A549 (cell line): ENCODE measurements at regions not wholly inside any gene's neighbourhood (a gene's known extent, or its start where the extent isn't known, plus 50 kb on each side); places are given as distances from the start of the nearest gene placed in this dataset.

Source experiments
- ATAC-seq, 2 experiments: fragments of 200-7000 bp in 1 of 2; fragments of >200 bp in 1 of 2; cut with Nextera tagmentation in 1 of 2; cut with Tn5 transposase in 1 of 2; 3 replicates each; pipeline versions ENCODE4 v1.8.0 to v1.9.1; 2018 to 2020; ENCODE audit warnings: mild to moderate bottlenecking in 1 of 2, moderate library complexity in 1 of 2
- CTCF ChIA-PET: fragments of 300-600 bp; sonication (Branson Sonifier 250); formaldehyde crosslinking; extraction: SDS; loops from one replicate; lab custom pipeline; 2021; ENCODE audit warnings: antibody characterized with exemption, inconsistent platforms; lab: Yijun Ruan, JAX
- POLR2A ChIA-PET: fragments of 350-600 bp; formaldehyde crosslinking; extraction: SDS; loops from one replicate; lab custom pipeline; 2021; ENCODE audit warnings: antibody characterized with exemption, inconsistent platforms; lab: Yijun Ruan, JAX
- DNase-seq, 2 experiments: peaks; one replicate each; pipeline versions ENCODE4 v3.0.0 to v3.0.0-alpha.2; 2011 to 2016; ENCODE audit warnings: low read depth in 1 of 2, low spot score in 1 of 2
- FAIRE-seq: peaks from 2 replicates; lab custom pipeline; 2011; peaks lifted over from hg19 to GRCh38; lab: Jason Lieb, UNC
- H3K27ac ChIP-seq, 2 experiments: fragments of >200 bp; sonication (Bioruptor Twin); formaldehyde crosslinking; 3 replicates each; pipeline ENCODE4 v1.5.1; 2016 to 2017
- H3K4me1 ChIP-seq: fragments of >200 bp; sonication (Bioruptor Twin); formaldehyde crosslinking; 3 replicates; pipeline ENCODE4 v1.6.1; 2016
- H3K4me2 ChIP-seq: fragments of >200 bp; sonication (Bioruptor Twin); formaldehyde crosslinking; 3 replicates; pipeline ENCODE4 v1.6.1; 2016
- H3K4me3 ChIP-seq: fragments of >200 bp; sonication (Bioruptor Twin); formaldehyde crosslinking; 3 replicates; pipeline ENCODE4 v1.5.1; 2016
- H3K9me3 ChIP-seq: fragments of >200 bp; sonication (Bioruptor Twin); formaldehyde crosslinking; 3 replicates; pipeline ENCODE4 v1.6.1; 2016
- BCL3 ChIP-seq: fragments of >200 bp; sonication (Bioruptor Twin); formaldehyde crosslinking; IDR thresholded peaks from 3 replicates; pipeline ENCODE4 v1.6.1; 2016
- BHLHE40 ChIP-seq: IDR thresholded peaks from 2 replicates; pipeline ENCODE4 v1.6.1; 2012; ENCODE audit warnings: low read depth, low read length, inconsistent platforms
- CHD4 ChIP-seq: fragments of 200-600 bp; sonication (generic); IDR thresholded peaks from 2 replicates; pipeline ENCODE4 v1.6.1; 2016; ENCODE audit warnings: antibody characterized with exemption, mild to moderate bottlenecking, borderline replicate concordance
- E2F6 ChIP-seq: IDR thresholded peaks from 2 replicates; pipeline ENCODE4 v1.6.1; 2012; ENCODE audit warnings: low read depth, borderline replicate concordance
- EHMT2 ChIP-seq: fragments of 200-600 bp; sonication (generic); IDR thresholded peaks from 2 replicates; pipeline ENCODE4 v1.6.1; 2016; ENCODE audit warnings: antibody characterized with exemption, low read depth, mild to moderate bottlenecking, moderate library complexity
- ESRRA ChIP-seq: fragments of 150-350 bp; IDR thresholded peaks from 2 replicates; pipeline ENCODE4 v1.6.1; 2014; ENCODE audit warnings: mild to moderate bottlenecking, low read length, borderline replicate concordance
- FOXS1 ChIP-seq: fragments of 250-450 bp; sonication (Bioruptor Pico); IDR thresholded peaks from 2 replicates; pipeline ENCODE4 v1.5.0; 2020; ENCODE audit warnings: mild to moderate bottlenecking, moderate library complexity
- HMGXB4 ChIP-seq: fragments of 250-450 bp; sonication (Bioruptor Pico); IDR thresholded peaks from 2 replicates; pipeline ENCODE4 v1.5.0; 2021; ENCODE audit warnings: mild to moderate bottlenecking, moderate library complexity, borderline replicate concordance
- HOXB13 ChIP-seq: fragments of 250-450 bp; sonication (Bioruptor Pico); IDR thresholded peaks from 2 replicates; pipeline ENCODE4 v1.5.0; 2020; ENCODE audit warnings: low read depth, mild to moderate bottlenecking, moderate library complexity
- KDM5A ChIP-seq: fragments of 200-600 bp; sonication (generic); IDR thresholded peaks from 2 replicates; pipeline ENCODE4 v1.6.1; 2016; ENCODE audit warnings: antibody characterized with exemption, mild to moderate bottlenecking
- MAFK ChIP-seq: fragments of 450-650 bp; IDR thresholded peaks from 2 replicates; pipeline ENCODE4 v1.6.1; 2014; ENCODE audit not compliant: partially characterized antibody
- MAX ChIP-seq: IDR thresholded peaks from 2 replicates; pipeline ENCODE4 v1.6.1; 2012
- MAZ ChIP-seq: fragments of 150-350 bp; IDR thresholded peaks from 2 replicates; pipeline ENCODE4 v1.6.1; 2014; ENCODE audit warnings: antibody characterized with exemption, low read depth, low read length, borderline replicate concordance
- MYC ChIP-seq: IDR thresholded peaks from 2 replicates; pipeline ENCODE4 v1.6.1; 2012; ENCODE audit warnings: mild to moderate bottlenecking, inconsistent platforms, low read length, improper control_type of control experiment, borderline replicate concordance
- NFE2L2 ChIP-seq: fragments of 150-350 bp; conservative IDR thresholded peaks from 2 replicates; pipeline ENCODE4 v1.6.1; 2014; ENCODE audit warnings: low read length
- POLR2A ChIP-seq: IDR thresholded peaks from 2 replicates; pipeline ENCODE4 v1.6.1; 2012; ENCODE audit warnings: mild to moderate bottlenecking, low read length
- RARB ChIP-seq: fragments of 250-450 bp; sonication (Bioruptor Pico); IDR thresholded peaks from 2 replicates; pipeline ENCODE4 v1.8.0; 2021; ENCODE audit warnings: mild to moderate bottlenecking, moderate library complexity
- RCOR1 ChIP-seq: fragments of 150-350 bp; IDR thresholded peaks from 2 replicates; pipeline ENCODE4 v1.6.1; 2014; ENCODE audit warnings: antibody characterized with exemption, low read length, low read depth
- RFX5 ChIP-seq: fragments of 450-650 bp; IDR thresholded peaks from 2 replicates; pipeline ENCODE4 v1.7.1; 2014; ENCODE audit warnings: antibody characterized with exemption, mild to moderate bottlenecking, moderate library complexity
- SREBF2 ChIP-seq: fragments of 450-650 bp; IDR thresholded peaks from 2 replicates; pipeline ENCODE4 v1.6.1; 2014; ENCODE audit warnings: mild to moderate bottlenecking, moderate library complexity
- ZC3H11A ChIP-seq: fragments of 450-650 bp; IDR thresholded peaks from 2 replicates; pipeline ENCODE4 v1.6.1; 2014; ENCODE audit warnings: antibody characterized with exemption, mild to moderate bottlenecking
- WGBS: methylation state at CpG from one replicate; pipeline ENCODE4 v1.1.6; 2017; ENCODE audit errors: missing lambda C conversion rate; 5-methylcytosine and 5-hydroxymethylcytosine counted together
- TF ChIP-seq, protein P1 (sequence below): fragments of >200 bp; sonication (Bioruptor Twin); formaldehyde crosslinking; IDR thresholded peaks from 3 replicates; pipeline ENCODE4 v1.5.1; 2016
- TF ChIP-seq, protein P2 (sequence below): fragments of >200 bp; sonication (Bioruptor Twin); formaldehyde crosslinking; IDR thresholded peaks from 2 replicates; pipeline ENCODE4 v1.6.1; 2016
- TF ChIP-seq, protein P3 (sequence below): fragments of 200-600 bp; sonication (generic); IDR thresholded peaks from 2 replicates; pipeline ENCODE4 v1.6.1; 2016; ENCODE audit warnings: antibody characterized with exemption, mild to moderate bottlenecking, moderate library complexity

GRCh38 chr7:152969839-152970238 is 210.3 kb downstream of the ACTR3B start:
- Histone ChIP-seq H3K27ac (no peak overlapping the region), H3K4me2 (no peak overlapping the region), H3K4me1 (no peaks in the 10 kb centered on the region), H3K4me3 (no peak overlapping the region), H3K9me3 (peaks cover 3% of the 10 kb centered on the region; the same call in 1 of the 3 replicates)
- POLR2A ChIA-PET = no interaction called here
- DNase-seq (no peak), FAIRE-seq (no peak), ATAC-seq (no peak)
- WGBS = 0% methylated on average over 1 of the region's 1 CpG
- TF ChIP-seq POLR2A = no peak
- TF ChIP-seq NFE2L2 = no peak
- no peak for TF ChIP-seq EHMT2
- TF ChIP-seq E2F6 = no peak
- TF ChIP-seq BHLHE40 = no peak
- TF ChIP-seq, protein P1, sequence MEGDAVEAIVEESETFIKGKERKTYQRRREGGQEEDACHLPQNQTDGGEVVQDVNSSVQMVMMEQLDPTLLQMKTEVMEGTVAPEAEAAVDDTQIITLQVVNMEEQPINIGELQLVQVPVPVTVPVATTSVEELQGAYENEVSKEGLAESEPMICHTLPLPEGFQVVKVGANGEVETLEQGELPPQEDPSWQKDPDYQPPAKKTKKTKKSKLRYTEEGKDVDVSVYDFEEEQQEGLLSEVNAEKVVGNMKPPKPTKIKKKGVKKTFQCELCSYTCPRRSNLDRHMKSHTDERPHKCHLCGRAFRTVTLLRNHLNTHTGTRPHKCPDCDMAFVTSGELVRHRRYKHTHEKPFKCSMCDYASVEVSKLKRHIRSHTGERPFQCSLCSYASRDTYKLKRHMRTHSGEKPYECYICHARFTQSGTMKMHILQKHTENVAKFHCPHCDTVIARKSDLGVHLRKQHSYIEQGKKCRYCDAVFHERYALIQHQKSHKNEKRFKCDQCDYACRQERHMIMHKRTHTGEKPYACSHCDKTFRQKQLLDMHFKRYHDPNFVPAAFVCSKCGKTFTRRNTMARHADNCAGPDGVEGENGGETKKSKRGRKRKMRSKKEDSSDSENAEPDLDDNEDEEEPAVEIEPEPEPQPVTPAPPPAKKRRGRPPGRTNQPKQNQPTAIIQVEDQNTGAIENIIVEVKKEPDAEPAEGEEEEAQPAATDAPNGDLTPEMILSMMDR = no peak
- TF ChIP-seq, protein P2, sequence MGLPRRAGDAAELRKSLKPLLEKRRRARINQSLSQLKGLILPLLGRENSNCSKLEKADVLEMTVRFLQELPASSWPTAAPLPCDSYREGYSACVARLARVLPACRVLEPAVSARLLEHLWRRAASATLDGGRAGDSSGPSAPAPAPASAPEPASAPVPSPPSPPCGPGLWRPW = no peak
- TF ChIP-seq RCOR1 = no peak
- no peak for TF ChIP-seq SREBF2
- TF ChIP-seq MAFK = no peak
- TF ChIP-seq CHD4 = no peak
- TF ChIP-seq MAX = no peak
- TF ChIP-seq RARB (CRISPR knock-in tag) = no peak
- CTCF ChIA-PET = no interaction called here

DNA sequence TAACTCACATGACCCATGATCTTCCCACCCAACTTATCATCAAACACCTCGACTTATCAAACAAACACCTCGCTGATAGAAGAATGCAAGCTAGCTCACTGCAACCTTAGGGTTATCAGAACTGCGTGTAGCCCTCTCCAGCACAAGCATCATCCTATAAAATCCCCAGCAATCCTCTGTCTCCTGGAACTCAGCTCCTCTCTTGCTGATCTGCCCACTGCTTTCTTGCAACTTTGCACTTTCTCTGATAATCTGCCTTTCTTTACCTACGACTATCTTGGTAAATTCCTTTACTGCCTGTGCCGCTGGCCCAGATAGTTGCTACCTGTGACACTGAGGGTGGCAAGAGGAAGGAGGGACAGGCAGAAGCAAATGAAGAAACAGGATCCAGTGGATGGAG is 210.9 kb downstream of the ACTR3B start:
- no peak for DNase-seq
- WGBS = 4% methylated on average over 5 of the region's 5 CpGs
- TF ChIP-seq RFX5 (no peak), MAFK (no peak), POLR2A (no peak), BCL3 (no peak), FOXS1 (CRISPR knock-in tag) (no peak), HMGXB4 (CRISPR knock-in tag) (no peak), ZC3H11A (no peak), KDM5A (no peak)
- ChIA-PET POLR2A (no interaction called here), CTCF (no interaction called here)
- Histone ChIP-seq H3K4me3 (no peak overlapping the region), H3K27ac (no peak overlapping the region), H3K4me2 (no peak overlapping the region), H3K4me1 (no peaks in the 10 kb centered on the region), H3K9me3 (peaks cover 3% of the 10 kb centered on the region; the same call in 1 of the 3 replicates)
- no peak for FAIRE-seq
- ATAC-seq = no peak

GRCh38 chr7:152974577-152974976 is 215.0 kb downstream of the ACTR3B start:
- no peak for DNase-seq
- Histone ChIP-seq H3K4me1 (no peaks in the 10 kb centered on the region), H3K27ac (no peak overlapping the region), H3K4me3 (no peak overlapping the region), H3K4me2 (no peak overlapping the region), H3K9me3 (no peaks in the 10 kb centered on the region)
- ATAC-seq = no peak
- WGBS = 0% methylated on average over 3 of the region's 3 CpGs
- CTCF ChIA-PET = no interaction called here
- POLR2A ChIA-PET = no interaction called here
- FAIRE-seq = no peak
- TF ChIP-seq, protein P3, sequence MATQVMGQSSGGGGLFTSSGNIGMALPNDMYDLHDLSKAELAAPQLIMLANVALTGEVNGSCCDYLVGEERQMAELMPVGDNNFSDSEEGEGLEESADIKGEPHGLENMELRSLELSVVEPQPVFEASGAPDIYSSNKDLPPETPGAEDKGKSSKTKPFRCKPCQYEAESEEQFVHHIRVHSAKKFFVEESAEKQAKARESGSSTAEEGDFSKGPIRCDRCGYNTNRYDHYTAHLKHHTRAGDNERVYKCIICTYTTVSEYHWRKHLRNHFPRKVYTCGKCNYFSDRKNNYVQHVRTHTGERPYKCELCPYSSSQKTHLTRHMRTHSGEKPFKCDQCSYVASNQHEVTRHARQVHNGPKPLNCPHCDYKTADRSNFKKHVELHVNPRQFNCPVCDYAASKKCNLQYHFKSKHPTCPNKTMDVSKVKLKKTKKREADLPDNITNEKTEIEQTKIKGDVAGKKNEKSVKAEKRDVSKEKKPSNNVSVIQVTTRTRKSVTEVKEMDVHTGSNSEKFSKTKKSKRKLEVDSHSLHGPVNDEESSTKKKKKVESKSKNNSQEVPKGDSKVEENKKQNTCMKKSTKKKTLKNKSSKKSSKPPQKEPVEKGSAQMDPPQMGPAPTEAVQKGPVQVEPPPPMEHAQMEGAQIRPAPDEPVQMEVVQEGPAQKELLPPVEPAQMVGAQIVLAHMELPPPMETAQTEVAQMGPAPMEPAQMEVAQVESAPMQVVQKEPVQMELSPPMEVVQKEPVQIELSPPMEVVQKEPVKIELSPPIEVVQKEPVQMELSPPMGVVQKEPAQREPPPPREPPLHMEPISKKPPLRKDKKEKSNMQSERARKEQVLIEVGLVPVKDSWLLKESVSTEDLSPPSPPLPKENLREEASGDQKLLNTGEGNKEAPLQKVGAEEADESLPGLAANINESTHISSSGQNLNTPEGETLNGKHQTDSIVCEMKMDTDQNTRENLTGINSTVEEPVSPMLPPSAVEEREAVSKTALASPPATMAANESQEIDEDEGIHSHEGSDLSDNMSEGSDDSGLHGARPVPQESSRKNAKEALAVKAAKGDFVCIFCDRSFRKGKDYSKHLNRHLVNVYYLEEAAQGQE = no peak
- TF ChIP-seq EHMT2 (no peak), RARB (CRISPR knock-in tag) (no peak), MYC (no peak), E2F6 (no peak), MAZ (no peak), HOXB13 (no peak), MAFK (no peak), NFE2L2 (no peak), ESRRA (no peak)
